GM12873 (cell line): ENCODE measurements at regions not wholly inside any gene's neighbourhood (a gene's known extent, or its start where the extent isn't known, plus 50 kb on each side); places are given as distances from the start of the nearest gene placed in this dataset.
A peak's percentile ranks its signal among the peaks of the same experiment; 100 is the strongest.

Source experiments
- CTCF ChIP-seq: IDR thresholded peaks from 2 replicates; pipeline ENCODE4 v1.5.1; 2012; ENCODE audit warnings: low read depth, mild to moderate bottlenecking, moderate library complexity, low read length, control low read depth; ENCODE audit not compliant: insufficient read depth; ENCODE audit errors: missing control alignments

GRCh38 chr3:187973977-187974870, 179.7 kb upstream of the LPP start:
- no peak for TF ChIP-seq CTCF

DNA sequence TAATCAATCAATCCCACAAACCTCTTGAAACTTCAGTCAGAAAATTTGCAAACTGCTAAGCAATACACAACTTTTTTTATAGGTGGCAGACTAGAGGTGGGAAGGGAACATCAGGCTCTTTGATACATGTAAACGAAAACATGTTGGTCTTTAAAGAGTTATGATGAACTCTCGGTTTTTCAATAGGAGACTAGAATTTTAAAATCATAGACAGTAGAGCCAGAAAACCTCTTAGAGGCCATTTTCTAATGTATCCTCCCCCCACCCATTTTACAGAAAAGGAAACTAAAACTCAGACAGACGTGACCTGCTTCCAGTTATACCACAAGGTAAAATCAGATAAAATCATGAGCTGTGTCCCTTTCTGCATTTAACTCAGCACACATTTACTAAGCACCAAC, 179.1 kb upstream of the LPP start:
- TF ChIP-seq CTCF = peak; percentile 10

- no peak for TF ChIP-seq CTCF
Observed at GRCh38 chr3:187975561-187976364, 178.2 kb upstream of the LPP start.

- TF ChIP-seq CTCF = no peak
Observed at GRCh38 chr3:187976365-187976900, 177.5 kb upstream of the LPP start.

DNA sequence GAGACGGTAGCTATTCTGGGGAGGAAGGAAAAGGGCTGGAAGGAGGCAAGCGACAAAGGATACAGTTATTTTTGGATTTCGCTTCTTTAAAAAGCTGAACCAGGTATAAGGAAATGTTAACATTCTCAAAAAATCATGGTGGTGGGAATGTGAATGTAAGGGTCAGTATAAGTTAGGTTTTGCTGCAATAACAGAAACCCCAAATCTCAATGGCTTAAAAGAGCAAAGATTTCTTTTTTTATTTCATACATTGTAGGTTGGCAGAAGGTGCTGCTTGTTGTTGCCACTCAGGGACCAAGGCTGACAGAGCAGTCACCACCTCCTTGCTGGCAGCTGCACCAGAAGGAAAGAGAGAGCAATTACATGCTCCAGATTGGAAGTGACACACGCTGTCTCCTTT, 176.3 kb upstream of the LPP start:
- TF ChIP-seq CTCF = no peak

GRCh38 chr3:187978433-187979011, 175.4 kb upstream of the LPP start:
- no peak for TF ChIP-seq CTCF

DNA sequence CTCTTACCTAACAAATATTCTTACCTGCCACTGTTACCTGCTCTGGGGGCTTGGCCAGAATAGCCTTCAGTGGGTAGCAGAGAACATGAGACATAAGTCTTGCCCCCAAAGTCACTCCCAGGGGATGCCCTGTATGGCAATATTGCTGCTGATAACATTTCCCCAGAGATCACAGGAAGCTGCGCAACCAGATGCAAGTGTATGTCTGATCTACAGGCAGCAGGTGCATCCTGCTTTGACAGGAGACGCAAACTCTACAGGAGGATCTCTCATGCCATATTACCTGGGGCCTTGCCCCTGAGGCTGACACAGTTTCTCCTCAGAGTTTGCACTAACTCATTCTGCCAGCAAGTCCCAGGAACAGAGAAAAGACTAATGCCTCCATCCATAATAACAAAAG, 174.4 kb upstream of the LPP start:
- no peak for TF ChIP-seq CTCF
